CMK (cell line): ENCODE measurements at regions not wholly inside any gene's neighbourhood (a gene's known extent, or its start where the extent isn't known, plus 50 kb on each side); places are given as distances from the start of the nearest gene placed in this dataset.

Experiments used
- DNase-seq: peaks from one replicate; pipeline ENCODE4 v3.0.0-alpha.2; 2010; ENCODE audit warnings: low read depth

DNA sequence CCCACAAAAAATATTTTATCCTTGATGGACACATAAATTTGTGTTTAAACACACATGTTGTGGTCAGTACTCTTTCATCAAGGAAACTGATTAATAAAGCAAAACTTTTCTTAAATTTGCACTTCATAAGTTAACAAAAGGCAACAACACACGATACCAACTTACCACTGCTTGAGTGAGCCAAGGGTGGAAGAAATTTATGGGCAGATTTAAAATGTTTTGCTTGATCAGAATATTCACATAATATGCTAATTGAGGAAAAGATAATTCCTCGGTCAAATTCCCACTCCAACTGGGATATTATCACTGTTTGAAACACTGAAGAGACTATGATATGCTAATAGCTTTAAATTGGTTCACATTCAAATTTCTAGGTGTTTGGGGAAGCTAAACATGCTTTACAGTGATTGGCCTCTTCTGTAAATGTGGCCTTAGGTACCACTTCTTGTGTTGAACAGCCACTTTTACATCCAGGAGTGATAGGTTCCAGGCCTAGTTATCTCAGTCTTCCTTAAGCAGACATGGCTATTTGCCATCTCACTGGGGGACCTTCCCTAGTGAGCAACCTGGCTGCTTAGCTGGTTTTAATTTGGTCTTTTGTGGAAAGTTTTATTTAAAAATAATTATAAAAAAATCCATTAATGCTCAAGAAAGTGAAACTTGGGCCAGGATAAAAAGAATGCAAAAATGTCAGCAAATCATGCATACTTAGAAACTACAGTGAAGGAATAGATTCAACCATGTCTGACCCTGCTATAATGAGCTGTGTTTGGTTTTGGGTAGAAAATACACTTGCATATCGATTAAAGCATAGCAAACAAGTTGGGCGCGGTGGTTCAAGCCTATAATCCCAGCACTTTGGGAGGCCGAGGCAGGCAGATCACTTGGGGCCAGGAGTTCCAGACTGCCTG, 221.2 kb upstream of the MAP3K7 start:
- DNase-seq, result no peak

DNA sequence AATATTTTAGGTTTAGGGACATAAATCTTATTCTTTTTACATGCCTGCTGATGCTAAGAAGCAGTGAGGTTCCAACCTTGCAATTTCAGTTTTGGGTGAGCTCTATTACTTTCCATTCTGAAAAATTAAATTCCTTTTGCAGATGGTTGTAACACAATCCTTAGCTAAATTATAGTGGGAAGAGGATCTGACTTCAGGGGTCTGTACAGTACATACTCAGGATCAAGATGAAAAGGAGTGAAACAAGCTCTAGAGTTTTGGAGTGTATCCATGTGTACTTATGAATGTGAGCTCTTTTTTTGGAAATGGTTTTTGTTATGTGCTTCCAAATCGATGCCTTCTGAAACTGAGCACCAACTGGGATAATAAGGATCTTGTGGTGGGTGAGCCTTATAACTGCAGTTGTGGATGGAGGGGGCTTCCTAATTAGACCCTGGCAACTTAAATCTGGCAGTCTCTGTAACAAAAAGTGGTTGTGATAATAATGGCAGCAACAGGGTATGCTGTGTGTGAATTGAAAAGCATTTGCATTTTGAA, 218.8 kb upstream of the MAP3K7 start:
- DNase-seq, result no peak

DNA sequence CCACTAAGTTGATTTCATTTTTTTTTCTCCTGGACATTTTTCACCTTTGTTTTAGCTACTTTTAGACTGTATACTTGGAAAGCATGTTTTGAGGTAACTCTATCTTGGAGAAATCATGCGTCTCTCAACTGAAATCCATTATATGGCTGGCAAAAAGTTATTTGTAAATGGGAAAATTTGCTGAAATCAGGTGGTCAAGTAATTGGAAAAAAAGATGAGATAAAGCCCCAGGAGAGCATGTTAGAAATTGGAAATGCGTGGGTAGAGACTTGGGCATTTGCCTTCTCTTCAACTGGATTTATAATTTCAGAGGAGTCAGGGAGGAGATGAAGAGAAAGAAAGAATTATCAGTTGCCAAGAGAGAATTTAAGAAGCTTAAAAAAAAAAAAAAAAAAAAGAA, 217.1 kb upstream of the MAP3K7 start:
- DNase-seq, result no peak

DNA sequence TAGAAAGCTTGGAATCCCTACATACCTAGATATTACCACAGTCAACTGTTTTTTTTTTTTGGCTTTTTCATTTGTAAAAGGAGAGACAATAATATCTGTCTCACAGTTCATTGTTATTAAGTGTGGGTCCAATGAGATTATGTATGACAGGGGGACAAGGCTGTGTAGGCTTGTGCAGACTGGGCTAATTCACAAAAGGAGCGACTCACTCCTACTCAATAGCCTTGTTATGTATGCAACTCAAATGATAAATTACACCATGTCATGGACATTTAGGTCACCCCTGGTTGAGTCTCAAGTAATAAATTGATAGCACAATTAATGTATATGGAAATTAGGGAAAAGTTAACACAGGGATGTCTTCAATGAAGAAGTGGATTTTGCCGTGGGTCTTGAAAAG, 208.2 kb upstream of the MAP3K7 start:
- DNase-seq, result no peak

DNA sequence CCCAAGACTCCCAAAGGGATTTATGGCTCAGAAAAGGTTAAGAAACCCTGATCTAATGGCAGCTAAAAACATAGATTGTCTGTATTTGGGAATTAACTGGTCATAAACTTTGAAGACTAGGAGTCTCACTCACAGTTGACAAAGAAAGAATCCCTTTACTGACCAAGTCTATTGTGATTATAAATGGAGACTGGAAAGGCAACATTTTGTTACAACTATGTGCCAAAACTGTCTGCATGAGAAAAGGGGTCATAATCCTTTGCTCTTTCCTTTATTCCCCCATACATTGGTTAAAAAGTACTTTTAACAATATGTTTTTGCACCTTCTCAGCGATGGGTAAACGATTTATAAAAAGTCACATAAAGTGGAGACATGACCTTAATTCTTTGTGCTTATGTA, 206.9 kb upstream of the MAP3K7 start:
- no peak for DNase-seq

DNA sequence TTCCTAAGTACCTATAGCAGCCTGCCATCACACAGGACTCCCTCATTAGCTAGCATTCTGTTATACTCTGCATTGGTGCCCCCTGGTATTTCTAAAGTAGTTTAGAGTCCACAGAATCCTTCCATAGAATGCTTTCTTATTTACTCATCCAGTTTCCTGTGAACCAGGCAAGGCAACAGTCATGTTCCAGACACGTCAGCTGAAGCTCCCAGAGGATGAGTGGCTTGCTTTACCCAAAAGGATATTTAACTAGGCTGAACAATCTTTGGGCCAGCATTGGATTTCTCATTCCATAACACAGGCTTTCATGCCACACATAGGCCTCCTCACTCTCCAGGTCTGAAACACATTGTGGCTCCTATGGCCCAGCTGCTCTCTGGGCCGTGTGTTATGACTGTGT, 203.8 kb upstream of the MAP3K7 start:
- DNase-seq, result no peak

DNA sequence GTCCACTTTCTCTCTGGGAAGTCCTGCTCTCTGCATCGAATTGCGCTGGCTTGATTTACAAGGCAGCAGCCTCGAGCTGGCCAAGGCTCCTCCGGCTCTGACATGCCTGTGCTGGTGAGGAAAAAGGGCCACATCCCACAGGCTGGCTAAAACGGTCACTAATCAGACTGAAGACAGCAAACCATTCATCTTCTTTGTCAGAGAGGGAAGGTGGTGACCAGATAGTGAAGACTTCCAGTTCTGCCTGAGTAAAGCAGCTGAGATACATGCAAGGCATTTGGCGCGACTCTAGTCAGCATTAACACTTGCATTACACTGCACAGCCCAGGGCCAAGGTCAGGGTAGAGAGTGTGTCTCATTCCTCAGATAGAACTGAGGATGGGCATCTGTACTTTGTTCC, 203.2 kb upstream of the MAP3K7 start:
- no peak for DNase-seq

DNA sequence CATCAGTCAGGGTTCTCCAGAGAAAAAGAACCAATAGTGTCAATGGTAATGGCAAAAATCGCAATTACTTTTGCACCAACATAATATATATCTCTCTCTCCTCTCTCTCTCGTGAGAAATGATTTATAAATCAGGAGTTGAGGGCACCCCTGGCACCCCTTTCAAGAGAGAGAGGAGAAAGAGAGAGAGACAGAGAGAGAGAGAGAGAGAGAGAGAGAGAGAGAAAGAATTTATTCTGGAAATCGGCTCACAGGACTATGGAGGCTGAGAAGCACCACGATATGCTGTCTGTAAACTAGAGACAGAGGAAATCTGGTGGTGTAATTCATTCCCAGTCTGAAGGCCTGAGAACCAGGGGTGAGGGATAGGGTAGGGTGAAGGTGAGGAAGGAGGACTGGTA, 201.9 kb upstream of the MAP3K7 start:
- no peak for DNase-seq

DNA sequence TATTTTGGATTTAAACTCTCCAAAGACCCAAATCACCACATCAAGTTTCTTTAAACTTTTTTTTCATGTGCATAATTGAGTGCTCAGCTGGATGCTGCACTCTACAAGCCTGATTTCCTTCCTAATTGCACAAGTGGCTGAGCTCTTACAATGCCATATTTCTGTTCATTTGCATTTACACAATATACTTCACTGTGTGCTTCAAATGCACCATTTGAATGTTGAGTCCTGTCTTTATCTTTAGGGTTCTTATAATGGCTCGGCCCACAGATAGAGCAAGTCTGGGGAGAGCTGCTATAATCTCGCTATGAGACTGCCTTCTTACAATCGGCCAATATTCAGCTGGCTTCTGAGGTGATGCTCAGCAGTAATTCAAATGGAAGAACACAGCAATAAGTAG, 200.6 kb upstream of the MAP3K7 start:
- DNase-seq, result no peak

DNA sequence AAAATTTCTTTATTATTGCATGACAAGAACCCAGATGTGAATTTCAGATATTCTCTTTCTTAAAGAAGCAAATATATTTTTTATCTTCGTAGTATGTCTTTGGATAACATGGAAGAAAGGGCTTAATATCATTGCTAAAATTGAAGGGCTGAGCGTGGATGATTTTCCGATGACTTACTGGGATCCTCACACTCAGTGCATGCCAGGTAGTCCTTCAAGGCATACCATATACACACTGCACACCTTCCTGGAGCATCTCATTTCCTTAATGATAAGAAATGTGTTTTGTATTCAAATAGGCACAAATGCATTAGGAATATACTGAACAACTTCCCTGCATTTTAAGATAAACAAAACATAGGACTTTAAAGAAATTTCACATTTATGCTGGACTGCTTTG, 193.9 kb upstream of the MAP3K7 start:
- DNase-seq, result no peak

DNA sequence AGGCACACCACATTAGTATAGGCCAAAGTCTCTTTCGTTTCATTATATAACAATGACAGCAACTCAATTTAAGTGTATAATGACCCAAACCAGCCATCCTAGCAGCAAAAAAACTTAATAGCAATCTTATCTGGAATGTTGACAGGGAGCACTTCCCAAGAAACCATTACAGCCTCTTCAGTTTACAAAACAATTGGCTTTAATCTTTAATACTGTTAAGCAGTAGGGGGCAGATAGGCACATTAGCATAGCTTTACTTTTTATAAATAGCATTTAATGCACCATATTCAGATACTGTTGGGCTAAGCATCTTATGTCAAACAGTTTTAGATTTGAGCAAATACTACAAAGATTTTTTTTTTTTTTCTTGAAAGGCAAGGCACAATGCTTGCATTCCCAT, 193.3 kb upstream of the MAP3K7 start:
- no peak for DNase-seq

DNA sequence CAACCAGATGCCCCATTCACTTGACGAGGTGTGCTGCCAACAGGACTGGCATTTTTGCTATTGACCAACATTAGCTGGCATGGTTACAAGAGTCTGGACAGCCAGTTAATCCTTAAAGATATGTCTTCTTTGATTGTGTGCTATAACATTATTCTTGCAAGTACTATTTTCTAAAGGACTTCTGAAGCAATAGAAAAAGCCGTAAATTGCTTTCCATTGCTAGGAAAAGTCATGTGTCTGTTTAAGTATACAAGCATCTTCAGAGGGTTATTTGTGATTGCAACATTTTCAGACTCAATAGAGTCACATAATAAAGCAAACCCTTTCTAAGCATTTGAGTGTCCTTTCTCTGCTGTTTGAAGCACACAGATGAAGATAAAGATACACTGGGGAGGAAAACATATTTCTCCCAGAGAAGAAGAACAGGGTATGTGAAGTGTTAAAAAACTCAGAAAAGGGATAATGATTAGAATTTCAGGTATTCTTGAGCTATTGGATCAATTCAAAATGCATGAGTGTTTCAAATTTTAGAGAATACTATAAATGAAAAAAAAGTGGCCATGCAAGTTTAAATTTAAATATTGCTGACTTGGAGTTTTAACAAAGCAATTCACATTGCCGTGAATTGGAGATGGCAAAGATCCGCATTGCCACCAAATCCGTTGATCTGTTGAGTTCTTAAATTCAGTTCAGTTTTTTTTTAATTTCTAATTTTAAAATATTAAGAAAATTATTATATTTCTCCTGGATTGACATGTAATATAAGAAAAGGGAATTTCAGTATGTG, 191.7 kb upstream of the MAP3K7 start:
- no peak for DNase-seq

DNA sequence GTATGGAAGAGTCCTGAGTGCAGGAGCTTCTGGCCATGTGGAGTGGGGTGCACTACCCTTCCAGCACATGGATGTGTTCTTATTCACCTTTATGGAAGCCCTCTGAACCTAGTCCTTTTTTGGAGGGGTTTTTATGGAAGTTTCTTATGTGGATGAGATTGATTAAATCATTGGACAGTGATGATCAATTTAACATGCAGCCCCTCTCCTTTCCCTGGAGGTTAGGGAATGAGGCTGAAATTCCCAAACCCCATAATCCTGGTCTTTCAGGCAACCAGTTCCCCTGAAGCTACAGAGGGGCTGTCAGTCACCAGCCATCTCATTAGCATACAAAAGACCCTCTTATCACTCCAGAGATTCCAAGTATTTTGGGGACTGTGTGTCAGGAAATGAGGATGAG, 183.9 kb upstream of the MAP3K7 start:
- DNase-seq, result no peak

DNA sequence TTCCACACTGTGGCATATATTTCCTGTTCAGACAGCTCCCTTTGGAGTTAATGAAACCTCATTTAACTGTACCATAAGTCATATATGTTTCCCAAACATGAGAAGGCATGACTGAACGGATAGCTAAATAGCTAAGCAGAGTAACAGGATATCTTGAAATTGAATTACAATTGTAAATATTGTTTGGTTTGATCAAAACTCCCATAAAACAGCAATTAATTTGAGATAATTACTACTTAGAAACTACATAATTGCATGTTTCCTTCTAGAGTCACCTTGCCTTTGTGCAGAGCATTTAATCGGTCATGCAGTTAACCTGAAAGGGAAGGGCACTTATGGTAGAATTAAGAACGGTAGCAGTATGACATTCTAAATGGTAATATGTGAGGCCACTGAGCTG, 179.0 kb upstream of the MAP3K7 start:
- DNase-seq, result no peak

DNA sequence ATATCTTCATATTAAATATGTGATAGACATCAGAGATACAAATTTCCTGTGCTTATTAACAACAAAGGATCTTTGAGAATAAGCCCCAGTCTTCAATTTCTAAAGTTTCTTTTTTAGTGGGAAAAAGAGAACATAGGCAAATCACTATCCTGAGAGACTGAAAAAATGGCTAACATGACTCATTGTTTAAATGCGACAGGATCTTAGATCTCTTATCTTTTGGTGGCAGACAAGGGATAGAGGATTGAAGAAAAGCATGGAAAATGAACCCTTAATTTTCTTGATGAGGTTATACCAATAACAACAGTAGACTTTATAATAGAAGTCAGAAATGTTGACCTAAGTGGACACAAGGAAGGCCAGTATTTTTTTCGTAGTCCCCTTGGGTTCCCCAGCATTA, 178.6 kb upstream of the MAP3K7 start:
- DNase-seq, result no peak

DNA sequence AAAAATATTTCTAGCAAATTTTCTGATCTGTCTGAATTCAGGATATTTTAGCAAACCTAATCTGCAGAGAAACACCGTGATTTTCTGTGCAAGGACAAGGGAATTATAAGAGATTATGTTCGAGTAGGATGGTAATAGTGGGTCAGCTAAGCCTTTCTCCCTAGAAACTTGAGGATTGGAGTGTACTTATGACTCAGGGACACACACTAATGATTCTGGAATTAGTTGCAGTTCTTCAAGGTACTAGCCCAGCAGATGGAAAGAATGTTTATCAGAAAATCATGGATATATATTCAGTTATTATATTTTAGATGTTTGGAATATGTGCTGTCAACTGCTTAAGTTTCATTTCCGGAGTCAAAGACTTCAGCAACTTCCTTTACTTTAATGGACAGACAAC, 177.1 kb upstream of the MAP3K7 start:
- no peak for DNase-seq

DNA sequence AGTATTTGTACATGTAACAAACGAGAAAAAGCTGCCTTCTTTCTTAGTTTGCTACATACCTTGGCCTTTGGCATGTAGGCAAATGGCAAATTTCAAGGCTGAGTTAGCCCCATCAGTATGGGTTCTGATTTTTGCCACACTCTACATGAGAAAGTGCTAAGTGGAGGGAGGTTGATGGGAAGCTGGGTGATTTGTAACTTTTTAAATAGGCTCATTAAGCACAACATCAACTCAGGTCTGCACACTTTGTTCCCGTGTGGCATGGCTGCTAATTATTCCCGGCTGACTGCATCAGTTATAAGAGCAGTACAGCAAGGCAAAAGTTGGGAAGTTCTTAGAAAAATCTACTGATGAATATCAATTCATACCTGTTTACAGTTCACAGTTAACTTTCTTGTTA, 172.8 kb upstream of the MAP3K7 start:
- DNase-seq, result no peak

DNA sequence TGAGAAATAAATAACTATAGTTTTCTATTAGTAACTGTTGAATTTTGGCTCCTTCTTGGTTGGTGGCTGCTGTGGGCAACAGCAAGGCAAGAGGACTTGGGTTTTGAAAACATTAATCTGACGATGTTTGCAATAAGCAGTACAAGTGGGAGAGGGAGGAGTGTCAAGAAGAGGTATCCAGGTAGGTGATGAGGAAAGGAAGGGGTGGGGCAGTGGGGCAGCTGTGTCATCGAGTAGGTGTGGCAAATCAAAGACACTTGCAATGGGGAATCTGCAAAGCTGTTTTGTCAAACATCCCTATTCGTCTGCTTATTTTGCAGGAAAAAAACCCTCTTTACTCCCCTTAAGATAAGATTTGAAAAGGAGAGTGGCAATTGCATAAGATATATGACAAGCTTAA, 171.9 kb upstream of the MAP3K7 start:
- DNase-seq, result no peak

DNA sequence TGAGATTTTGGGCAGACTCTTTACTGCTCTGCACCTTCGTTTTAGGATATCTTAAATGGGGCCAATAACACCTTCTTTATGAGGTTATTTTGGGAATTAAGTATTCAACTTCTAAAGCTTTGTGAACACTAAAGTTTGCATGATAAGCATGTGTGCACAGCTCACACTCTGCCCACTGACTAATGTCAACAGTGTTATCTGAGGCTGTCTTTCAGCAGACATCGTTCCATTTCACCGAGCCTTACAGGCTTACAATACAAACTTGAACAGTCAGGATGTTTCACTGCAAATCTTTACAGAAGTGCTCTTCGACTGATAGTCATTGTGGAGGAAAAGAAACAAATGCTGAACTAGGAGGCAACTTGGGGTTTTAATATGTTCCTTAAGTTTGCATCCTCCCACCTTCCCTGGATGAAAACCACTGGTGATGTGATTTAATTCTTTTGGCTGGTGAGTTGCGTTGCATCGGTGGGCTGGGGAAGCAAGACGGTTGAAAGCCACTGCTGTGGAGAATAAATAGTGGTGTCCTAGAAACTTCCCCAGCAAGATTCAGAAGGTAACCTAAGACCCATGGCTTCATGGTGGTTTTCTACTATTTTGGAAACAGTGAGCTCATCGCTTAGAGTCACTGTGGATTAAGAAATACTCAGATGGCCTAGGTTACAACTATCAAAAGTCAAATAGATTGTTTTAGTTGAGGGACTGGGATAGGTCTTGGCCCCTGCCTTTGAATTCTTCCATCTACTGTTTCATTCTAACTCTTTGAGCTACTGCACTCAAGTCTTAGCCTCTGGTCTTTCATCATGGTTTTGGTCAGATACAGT, 167.2 kb upstream of the MAP3K7 start:
- DNase-seq, result no peak

DNA sequence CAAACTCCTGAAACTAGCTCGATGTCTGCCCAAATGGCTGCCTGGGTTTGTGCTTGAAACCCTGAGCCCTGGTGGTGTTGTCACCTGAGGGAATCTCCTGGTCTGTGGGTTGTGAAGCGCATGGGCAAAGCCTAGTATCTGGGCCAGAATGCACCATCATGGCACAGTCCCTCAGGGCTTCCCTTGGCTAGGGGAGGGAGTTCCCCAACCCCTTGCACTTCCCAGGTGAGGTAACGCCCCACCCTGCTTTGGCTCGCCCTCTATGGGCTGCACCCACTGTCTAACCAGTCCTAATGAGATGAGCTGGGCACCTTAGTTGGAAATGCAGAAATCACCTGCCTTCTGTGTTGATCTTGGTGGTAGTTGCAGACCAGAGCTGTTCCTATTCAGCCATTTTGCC, 152.9 kb upstream of the MAP3K7 start:
- DNase-seq, result no peak

DNA sequence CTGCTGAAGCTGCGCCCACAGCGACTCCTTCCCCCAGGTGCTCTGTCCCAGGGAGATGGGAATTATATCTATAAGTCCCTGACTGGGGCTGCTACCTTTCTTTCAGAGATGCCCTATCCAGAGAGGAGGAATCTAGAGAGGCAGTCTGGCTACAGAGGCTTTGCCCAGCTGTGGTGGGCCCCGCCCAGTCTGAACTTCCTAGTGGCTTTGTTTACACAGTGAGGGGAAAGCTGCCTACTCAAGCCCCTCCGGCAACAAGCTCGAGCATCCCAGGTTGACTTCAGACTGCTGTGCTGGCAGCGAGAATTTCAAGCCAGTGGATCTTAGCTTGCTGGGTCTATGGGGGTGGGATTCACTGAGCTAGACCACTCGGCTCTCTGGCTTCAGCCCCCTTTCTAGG, 152.5 kb upstream of the MAP3K7 start:
- DNase-seq, result no peak

DNA sequence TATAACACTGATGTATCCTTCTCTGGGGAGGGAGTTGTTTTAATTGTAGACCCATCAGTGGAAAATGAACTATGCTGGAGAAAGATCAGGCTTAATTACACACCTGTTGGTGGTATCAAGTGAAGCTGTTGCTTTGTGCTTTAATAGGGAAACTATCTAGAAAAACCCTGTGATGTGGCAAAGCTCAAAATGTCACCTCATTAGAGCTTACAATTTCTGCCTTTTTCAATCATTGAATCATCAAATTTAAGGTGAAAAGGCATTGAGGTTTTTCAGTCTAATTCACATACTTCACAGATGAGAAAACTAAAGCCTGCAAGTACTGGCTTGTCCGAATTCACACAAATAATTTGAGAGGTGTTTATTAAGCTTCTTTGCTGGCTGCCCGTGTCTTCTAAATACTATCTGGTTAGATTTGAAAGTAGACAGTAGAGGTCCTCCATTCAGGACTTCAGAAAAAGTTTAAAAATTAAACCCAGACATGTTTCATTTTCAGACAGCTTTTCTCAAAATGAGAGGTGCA, 143.3 kb upstream of the MAP3K7 start:
- DNase-seq, result no peak
